Suppressor macrophage treated with lipopolysaccharide for 1 hour (primary cell): ENCODE measurements at regions not wholly inside any gene's neighbourhood (a gene's known extent, or its start where the extent isn't known, plus 50 kb on each side); places are given as distances from the start of the nearest gene placed in this dataset.
"Not testable (repeated sequence)": the region's sequence is repeated elsewhere in the genome, so short reads cannot be mapped to it uniquely, and the experiment has no call there.

Source experiments
- DNase-seq, 3 donors: peaks; one replicate each; pipeline ENCODE4 v3.0.0-alpha.2; 2020 to 2022

GRCh38 chr3:177607589-177607988 lies 410.3 kb upstream of the TBL1XR1 start:
- DNase-seq, result peak in 1 of 3 donors; percentile 14

- no peak for DNase-seq
Observed at GRCh38 chr3:177608443-177608842, 411.2 kb upstream of the TBL1XR1 start.

- DNase-seq, result no peak
Observed at GRCh38 chr3:177609613-177610012, 412.3 kb upstream of the TBL1XR1 start.

- DNase-seq, result no peak
Observed at GRCh38 chr3:177610262-177610661, 413.0 kb upstream of the TBL1XR1 start.

- no peak for DNase-seq
Observed at GRCh38 chr3:177610686-177611633, 413.7 kb upstream of the TBL1XR1 start.

- DNase-seq, result no peak
Observed at GRCh38 chr3:177611752-177612334, 414.6 kb upstream of the TBL1XR1 start.

- no peak for DNase-seq
Observed at GRCh38 chr3:177613901-177614300, 416.6 kb upstream of the TBL1XR1 start.

- DNase-seq, result peak; percentile 65 to 83 (median 79)
Observed at GRCh38 chr3:177615015-177615414, 417.7 kb upstream of the TBL1XR1 start.

GRCh38 chr3:177618873-177619733 lies 421.8 kb upstream of the TBL1XR1 start:
- DNase-seq, result no peak

GRCh38 chr3:177620073-177620472 lies 422.8 kb upstream of the TBL1XR1 start:
- no peak for DNase-seq

- DNase-seq, result no peak
Observed at GRCh38 chr3:177622520-177622919, 425.2 kb upstream of the TBL1XR1 start.

- no peak for DNase-seq
Observed at GRCh38 chr3:177622982-177623617, 425.8 kb upstream of the TBL1XR1 start.

- DNase-seq, result no peak
Observed at GRCh38 chr3:177624528-177625495, 427.5 kb upstream of the TBL1XR1 start.

- no peak for DNase-seq
Observed at GRCh38 chr3:177626045-177626444, 428.8 kb upstream of the TBL1XR1 start.

GRCh38 chr3:177628095-177628719 lies 430.9 kb upstream of the TBL1XR1 start:
- DNase-seq, result peak in 1 of 3 donors; percentile 38

GRCh38 chr3:177629276-177629675 lies 432.0 kb upstream of the TBL1XR1 start:
- DNase-seq, result no peak

- DNase-seq, result no peak
Observed at GRCh38 chr3:177633671-177634207, 436.5 kb upstream of the TBL1XR1 start.

- DNase-seq, result not testable (repeated sequence)
Observed at GRCh38 chr3:177635601-177636106, 438.4 kb upstream of the TBL1XR1 start.

GRCh38 chr3:177640319-177640965 lies 443.2 kb upstream of the TBL1XR1 start:
- peak in 1 of 3 donors; percentile 7 for DNase-seq

GRCh38 chr3:177641206-177641605 lies 443.9 kb upstream of the TBL1XR1 start:
- no peak for DNase-seq
